HG03095 (cell line): ENCODE measurements at regions not wholly inside any gene's neighbourhood (a gene's known extent, or its start where the extent isn't known, plus 50 kb on each side); places are given as distances from the start of the nearest gene placed in this dataset.

Experiments used
- ATAC-seq: cut with Tn5 transposase; IDR thresholded peaks from one replicate; pipeline ENCODE4 v1.9.1; 2021; ENCODE audit warnings: moderate library complexity; ENCODE audit not compliant: unreplicated experiment

DNA sequence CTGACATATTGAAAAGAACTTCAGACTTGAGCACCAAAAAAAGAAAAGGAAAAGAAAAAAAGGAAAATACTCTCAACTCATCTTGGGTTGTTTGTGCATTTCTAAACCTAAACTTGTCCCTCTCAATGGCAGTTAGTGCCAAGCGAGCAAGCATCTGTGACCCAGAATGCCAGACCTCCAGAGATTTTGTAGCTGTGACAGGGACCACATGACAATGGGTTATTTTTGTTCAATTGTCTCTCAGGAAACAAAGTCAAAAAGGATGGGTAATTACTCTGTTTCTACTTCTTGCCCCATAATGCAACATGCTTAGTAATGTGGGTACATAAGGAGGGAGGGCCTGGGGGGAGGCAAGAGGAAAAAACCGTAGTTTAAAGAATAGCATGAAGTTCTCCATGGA, 285.7 kb upstream of the RTL1 start:
- no peak for ATAC-seq

DNA sequence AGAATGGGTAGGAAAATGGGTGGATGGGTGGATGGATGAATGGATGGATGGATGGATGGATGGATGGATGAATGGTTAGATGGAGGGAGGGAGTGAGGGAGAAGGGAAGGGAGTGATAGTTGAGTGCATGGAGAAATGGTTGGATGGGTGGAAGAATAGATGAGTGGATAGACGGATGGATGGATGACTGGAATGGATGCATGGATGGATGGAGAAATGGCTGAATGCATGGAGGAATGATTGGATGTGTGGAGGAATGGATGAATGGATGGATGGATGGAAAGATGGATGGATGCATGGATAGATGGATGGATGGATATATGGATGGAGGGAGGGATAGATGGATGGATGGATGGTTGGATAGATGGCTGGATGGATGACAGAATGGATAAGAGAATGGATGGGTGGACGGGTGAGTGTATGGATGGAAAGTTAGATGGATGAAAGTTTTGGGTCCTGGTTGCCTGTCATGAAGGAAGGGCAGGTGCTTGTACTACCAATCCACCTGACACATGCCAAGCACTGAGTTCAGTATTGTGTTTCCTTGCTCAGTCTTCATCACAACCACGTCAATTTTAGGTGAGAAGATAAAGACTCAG, 286.5 kb upstream of the RTL1 start:
- ATAC-seq, result no peak

DNA sequence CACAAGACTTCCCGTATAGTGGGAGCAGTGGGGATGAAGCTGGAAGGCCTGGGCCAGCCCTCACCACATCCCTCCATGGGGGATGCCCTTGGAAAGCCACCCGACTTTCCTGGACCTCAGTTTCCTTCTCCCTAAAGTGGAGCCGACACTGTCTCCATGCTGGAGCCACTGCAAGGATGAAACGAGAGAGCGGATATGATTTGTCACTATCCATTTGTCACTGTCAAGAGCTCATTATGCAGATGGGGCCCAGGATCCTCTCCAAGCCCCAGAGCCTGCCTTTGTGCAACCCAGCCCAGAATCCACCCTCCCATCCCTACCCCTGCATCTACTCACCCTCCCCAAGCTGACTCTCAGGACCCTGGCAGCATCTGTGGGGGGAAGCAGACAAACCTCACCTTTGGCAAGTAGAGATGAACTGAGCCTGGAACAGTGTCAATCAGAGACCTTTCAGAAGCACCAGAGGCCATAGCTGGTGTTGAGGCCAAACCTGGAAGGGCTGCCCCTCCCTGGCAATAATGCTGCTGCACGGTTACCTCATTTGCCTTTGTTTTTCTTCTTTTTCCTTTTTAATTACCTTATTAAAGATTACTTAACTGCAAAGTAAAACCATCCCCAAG, 287.7 kb upstream of the RTL1 start:
- ATAC-seq, result no peak

DNA sequence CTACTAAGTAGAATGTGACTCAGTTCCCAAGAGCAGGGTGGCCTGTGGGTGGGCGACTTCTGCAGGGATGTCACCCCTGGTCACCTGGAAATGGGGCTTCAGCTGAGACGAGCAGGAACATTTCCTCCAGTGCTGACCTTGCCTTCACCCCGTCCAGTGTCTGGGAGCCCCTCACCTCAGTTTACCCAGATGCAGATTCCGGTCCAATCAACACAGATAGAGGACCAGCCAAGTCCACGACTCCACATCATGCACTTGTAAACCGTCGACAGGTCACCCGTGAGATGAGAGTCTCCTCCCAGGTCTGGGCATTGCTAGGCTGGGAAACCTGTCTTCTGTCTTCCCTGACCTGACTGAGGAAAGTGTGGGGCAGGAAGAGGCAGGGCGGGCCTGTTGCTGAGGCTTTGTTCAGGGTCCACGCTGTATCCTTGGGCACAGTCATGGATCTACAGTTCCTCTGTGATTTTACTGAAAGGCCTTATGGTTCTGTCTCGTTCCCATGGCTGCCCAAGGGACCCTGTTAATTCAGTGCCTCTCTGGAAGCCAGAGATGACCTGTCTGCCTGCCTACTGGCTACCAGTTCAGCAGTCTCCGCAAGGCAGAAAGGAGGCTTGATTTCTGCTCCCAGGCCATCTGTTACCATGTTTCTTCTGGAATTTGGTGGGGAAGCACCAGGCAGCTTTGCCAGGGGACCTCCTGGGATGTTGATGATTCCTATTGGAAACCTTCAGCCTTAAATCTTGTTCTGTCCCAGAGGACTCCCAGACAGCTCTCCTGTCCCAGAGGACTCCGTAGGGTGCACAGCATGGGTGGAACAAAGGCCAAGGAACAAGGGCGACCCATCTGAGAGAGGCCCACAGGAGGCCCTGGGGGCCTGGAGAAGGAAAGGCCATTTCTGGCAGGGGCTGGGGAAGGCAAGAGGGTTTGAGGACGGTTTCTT, 288.5 kb upstream of the RTL1 start:
- ATAC-seq, result no peak

DNA sequence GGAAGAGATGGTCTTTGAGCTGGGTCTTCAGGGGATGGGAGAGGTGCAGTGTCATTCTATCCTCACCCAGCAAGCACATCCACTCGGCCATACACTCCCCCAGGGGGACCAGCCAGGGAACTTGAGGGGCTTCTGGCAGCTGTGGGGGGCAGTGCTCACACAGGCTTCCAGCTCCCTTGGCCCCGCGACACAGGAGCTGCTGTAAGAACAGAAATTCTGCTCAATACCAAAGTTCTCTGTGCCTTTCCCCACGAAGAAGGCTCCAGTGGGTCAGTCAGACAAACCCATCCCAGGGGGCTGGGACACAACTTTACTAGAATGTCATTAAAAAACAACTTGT, 289.1 kb upstream of the RTL1 start:
- no peak for ATAC-seq

DNA sequence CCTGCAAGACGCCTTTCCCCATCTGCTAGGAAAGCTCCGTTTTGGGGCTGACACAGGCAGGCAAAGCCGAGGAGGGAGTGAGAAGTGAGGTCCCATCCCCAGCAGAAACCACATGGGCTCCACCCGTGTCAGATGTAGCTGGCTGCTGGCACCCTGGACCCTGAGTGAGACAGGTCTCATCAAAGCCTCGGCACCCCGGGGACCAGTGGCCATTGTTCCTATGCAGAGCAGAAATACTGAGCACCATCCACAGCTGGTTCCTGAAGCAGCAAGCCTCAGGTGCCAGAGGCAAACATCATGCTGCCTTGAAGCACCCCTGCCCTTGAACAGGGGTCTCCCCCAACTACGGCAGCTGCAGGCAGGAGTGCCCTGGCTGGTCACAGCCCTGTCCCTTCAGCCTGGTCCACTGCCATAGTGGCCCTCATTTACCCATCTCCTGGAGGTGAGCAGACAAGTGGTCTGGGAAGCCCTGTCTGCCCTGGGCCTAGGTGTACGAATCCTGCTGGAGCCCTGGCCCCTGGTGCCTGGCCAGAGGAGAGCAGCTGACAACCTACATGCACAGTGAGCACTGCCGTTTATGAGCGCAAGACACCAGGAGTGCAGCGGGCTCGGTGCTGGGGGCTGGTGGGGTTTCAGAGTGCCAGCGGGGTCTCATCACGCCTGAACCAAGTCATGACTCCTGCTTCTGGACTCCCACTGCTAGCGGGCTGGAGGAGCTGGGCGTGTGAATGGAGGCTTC, 289.8 kb upstream of the RTL1 start:
- no peak for ATAC-seq

DNA sequence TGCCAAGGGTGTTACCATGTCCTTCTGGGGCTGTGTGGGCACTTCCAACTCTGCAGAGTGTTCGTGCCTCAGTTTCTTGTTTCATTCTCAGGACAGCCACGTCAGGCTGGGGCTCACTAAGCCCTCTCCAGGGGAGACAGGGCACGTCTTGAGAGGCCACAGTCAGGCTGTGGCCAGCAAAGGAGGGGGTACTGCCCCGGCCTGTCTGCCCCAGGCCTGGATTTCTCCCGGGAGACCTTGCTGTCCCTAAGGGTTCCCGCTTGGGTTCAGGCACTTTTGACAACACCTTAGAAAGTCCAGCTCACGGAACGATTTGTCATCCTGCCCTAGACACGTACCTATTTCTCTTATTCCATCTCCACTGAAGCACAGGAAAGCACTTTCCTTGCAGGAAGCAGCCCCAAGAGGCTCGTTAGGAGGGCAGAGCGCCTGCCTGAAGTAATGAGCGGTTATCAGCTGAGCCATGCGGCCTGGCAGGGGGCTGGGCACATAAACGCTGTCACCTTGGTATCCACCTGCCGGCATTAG, 290.4 kb upstream of the RTL1 start:
- no peak for ATAC-seq

DNA sequence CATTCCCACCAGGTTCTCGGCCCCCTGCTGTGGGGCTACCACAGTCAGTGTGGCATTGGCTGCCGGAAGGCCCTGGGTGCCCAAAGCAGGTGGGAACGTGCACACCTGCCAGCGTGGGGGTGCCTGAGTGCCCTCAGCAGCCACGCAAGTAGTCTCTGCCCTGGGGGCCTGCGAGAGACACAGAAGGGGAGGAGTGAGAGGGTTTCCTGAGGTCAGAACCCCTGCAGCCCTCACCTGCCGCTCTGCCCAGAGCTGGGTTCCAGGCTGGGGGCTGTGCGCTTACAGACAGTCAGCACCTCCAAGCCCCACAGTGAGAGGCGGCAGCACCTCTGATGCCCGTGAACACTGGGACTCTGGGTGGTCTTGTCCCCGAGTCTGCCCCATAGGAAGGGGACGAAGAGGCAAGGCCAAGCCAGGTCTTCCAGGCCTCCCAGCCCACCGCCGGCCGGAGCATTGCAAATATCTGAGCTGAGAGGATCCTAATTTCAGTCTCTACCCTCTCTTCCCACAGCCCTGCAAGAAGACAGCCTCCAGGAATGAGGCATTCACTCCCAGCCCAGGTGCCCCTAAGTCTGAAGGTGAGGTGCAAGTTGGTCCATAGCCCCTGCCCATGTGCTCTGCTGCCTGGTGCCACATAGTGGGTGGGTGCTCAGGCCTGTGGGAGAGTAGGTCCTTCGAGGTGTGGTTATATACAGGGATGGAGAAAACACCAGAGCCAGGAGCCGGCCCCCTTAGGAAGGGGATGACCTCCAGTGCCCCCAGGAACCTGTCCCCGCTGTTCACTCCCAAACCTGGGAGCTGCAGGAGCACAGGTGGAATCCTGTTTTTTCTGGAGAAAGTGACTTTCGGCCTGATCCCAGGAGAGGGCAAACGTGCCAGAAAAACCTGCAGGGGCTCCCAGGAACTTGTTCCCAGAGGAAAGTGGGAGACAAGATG, 291.1 kb upstream of the RTL1 start:
- ATAC-seq, result no peak

DNA sequence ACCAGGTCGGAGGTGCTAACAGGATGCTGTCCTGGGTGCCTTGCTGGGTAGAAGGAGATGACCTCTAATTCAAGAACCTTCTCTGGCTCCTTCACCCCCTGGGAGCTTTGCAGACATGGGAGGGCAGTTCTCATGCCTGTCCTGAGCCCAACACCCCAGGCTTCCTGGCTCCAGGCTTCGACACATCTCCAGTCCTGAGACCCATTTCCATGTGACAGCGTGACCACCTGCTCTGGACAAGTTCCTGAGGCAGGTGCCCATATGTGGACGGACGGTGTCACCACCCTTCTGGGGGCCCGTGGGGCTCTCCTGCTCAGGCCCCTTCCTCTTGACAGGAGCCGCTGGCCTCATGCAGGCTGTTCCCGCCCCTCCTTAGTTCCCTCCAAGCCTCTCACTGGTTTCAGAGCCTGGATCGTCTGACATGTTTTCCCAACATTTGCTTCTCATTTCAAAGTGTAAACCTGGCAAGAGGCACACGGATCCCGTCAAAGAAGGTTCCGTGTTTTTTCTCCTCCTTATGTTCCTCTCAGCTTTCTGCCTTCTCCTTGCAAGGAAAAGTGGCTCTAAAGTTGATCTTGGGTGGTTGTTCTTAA, 291.9 kb upstream of the RTL1 start:
- no peak for ATAC-seq

DNA sequence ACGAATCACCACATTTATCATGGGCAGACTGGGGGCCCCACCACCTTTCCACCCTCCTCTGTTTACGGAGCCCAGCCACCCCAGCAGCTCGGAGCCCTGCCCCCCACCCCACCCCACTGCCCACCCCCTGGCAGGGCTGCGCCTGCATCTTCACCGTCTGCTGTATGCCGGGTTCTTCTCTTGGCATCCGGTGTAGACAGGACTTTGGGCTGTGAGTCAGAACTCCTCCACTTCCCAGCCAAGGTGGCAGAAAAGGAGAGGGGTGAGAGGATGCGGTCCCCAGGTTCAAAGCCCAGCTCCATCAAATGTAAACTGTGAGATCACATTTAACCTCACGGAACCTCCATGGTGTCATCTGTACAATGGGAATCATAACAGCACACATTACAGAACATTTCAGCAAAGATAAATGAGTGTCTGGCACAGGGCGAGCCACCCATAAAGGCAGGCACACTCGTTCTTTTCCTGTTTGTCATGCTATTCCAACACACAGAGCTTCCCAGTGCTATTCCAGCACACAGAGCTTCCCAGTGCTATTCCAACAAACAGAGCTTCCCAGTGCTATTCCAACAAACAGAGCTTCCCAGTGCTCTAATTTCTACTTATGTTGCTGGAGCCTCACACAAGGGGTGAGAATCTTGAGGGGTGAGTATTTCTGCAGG, 292.7 kb upstream of the RTL1 start:
- no peak for ATAC-seq

DNA sequence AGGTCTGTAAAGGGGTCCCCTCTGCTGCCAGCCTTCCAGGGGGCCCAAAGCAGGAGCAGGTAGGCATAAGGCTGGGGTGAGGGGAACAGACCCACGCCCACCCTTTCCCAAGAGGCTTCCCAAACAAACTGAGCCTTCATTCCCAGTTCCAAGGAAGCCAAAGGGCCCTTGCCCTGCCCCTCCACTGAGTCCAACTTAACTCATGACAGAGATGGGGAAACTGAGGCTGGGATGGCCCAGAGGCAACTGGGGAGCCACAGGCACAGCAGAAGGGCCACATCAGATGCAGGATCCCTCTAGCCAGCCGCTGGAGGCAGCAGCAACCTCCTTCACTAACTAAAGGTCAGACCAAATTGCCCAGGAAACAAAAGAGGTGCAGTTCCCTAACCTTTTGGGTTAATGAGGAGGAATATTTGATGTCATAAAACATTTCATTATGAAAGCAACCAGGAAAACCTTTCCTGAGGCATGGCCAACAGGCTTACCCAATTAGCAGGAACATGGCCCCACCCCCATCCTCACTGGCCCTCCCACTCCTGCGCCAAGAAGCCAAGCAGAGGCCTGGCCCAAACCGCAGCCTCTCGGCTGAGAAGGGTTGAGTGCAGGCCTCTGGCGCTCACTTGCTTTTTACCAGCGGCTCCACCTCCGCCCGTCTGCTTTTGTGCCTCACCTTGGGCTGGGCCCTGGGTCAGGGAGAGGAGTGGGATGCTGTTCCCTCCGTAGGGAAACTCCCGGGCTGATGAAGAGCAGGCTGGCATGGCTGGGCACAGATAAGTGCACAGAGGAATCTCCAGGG, 293.5 kb upstream of the RTL1 start:
- no peak for ATAC-seq

DNA sequence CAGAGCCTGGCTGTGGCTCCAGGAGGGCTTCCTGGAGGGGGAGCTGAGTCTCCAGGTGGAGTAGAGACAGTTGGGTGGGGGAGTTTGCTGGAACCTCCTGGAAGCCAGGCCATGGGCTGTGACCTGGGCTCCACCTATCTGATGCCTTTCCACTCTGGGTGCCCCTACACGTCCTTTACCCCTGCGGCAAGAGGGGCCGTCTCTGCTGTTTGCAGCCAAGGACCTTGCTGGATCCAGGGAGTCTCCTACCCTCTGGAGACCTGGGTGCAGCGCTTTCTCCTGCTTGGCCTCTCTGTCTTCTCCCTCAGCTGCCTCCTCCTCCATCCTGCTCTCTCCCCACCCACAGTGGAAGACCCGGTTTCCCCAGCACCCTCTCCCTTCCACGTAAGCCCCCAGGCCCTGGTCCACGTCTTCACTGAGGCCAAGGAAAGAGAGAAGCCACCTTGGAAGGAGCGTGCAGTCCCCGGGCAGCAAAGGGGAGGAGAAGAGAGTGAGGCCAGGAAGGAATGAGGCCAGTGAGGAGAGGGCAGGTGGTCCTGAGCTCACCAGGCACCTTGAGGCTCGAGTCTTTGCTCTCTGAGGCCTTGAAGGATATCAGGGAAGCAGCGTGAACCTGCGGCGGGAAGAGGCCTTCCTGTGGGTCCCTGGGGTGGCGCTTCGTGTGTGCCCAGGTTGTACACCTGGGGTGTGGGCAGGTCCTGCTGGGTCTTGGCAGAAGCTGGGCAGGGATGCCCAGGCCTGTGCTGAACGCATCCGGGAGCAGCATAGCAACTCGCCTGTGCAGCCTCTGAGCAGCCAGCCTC, 294.3 kb upstream of the RTL1 start:
- no peak for ATAC-seq

DNA sequence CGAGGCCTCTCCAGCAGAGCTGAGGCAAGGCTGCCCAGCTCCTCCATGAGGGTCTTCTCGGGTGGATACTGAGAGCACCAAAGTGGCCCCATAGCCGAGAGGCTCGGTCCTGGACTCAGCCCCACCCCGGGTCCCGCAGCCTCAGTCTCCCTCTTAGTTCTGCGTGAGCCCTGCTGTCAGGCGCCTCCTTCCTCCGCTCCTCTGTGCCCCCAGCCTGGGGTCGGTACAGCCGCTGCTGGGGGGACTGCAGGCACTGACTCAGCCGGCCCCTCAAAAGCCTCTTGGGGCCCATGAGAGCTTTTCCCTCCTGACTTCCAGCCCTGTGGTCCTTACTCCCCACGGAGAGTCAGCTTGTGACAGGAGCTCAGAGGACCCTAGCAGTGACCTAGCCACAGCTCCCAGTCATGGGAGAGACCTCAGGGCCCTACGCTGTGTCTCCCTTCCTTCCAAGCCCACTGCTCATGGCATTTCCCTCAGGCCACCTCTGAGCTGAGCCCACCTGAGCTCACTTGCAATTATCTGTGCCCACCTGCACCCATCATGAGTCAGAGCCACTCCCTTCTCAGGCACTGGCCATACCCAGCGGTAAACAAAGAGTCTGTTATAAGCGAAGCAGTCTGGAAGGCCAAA, 295.0 kb upstream of the RTL1 start:
- no peak for ATAC-seq

DNA sequence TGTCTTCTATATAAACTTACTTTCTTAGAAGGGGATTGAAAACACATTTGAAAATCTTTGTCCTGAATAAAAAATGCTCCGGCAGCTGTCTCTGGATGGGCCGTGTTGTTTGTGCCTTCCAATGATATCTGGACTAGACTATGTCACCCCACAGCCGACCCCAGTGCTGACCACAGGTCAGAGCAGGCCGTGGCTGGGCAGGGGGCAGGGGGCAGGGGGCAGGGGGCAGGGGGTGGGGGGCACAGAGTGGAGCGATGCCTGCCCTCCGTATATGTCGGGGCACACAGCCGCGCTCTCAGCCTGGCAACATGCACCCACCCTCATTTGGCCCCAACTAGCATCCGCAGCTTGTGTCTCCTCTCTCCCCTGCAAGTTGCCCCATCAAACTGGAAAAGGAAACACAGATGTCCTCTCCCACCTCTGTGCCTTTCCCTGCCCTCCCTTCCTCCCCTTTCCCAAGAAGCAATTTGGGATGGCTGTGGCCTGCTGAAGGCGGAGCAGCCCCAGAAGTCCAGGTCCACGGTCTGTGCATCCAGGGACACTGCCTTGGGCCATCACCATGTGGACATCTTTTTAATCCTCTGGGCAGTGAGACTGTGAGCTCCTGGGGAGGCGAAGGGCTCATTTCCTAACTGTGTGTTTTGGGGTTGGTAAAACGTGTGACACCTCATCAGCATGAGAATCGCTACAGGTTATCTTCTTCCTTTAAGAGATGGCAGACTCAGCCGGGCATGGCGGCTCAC, 295.7 kb upstream of the RTL1 start:
- no peak for ATAC-seq

DNA sequence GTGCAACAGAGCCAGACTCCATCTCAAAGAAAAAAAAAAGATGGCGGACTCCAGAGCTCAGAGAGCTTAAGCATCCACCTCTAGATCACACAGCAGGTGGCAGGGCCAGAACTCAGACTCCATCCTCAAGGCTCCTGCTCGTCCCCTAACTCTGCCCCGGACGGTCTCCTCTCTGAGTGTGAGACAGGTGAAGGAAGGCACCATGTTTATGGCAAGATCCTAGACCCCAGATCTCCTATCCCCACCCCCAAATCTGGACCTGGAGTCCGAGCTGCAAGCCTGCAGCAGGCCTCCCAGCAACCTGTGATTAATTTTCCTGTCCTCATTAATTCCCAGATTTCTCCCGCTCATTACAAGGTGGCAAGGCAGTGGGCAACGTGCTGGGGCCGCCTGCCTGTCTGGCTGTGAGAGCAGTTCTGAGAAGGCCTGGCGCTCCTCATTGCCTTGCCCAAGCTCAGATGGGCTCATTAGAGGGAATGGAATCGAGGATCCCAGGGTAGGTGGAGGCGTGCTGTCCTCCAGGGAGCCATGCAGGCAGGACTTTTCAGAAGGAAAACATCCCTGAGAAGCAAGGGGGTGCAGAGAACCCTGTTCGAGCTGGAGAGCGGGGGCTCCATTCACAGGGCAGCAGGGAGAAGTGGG, 296.6 kb upstream of the RTL1 start:
- ATAC-seq, result no peak
